ENCODE measurements at regions not wholly inside any gene's neighbourhood (a gene's known extent, or its start where the extent isn't known, plus 50 kb on each side); places are given as distances from the start of the nearest gene placed in this dataset.
A peak's percentile ranks its signal among the peaks of the same experiment; 100 is the strongest.

DNA sequence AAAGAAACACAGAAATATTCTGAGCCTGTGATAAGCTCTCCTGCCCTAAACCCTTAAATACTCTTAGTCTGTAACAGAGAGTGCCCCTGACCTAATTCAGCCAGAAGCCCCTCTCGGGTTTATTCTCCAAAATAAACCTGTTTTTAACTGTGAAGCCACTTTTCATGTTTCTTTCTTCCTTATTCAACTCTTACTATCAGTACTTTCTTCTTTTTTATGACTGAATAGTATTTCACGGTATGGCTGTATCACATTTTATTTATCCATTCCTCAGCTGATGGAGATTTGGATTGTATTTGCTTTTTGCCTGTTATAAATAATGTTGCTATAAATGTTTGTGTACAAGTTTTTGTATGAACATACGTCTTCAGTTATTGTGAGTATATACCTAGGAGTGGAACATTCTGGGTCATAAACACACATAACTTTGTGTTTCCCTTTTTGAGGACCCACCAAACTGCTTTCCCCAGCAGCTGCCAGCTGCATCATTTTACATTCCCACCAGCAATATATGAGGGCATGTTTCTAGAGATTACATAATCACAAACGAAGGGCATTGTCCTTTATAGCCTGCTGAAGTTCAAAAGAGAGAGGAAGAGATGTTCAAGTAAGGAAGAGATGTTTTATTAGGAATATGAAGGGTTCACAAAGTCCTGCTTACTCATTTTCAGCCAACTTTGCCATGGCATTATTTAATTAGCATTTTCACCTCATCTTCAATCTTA is 199.4 kb upstream of the NUDT4 start:
- H3K4me1 ChIP-seq = peaks cover 0 to 57% of the 10 kb centered on the region in 2 donors
- no peaks in the 10 kb centered on the region for H3K9me3 ChIP-seq
- DNase-seq (ENCODE audit: low spot score) = no peak
- TF ChIP-seq, protein P1, sequence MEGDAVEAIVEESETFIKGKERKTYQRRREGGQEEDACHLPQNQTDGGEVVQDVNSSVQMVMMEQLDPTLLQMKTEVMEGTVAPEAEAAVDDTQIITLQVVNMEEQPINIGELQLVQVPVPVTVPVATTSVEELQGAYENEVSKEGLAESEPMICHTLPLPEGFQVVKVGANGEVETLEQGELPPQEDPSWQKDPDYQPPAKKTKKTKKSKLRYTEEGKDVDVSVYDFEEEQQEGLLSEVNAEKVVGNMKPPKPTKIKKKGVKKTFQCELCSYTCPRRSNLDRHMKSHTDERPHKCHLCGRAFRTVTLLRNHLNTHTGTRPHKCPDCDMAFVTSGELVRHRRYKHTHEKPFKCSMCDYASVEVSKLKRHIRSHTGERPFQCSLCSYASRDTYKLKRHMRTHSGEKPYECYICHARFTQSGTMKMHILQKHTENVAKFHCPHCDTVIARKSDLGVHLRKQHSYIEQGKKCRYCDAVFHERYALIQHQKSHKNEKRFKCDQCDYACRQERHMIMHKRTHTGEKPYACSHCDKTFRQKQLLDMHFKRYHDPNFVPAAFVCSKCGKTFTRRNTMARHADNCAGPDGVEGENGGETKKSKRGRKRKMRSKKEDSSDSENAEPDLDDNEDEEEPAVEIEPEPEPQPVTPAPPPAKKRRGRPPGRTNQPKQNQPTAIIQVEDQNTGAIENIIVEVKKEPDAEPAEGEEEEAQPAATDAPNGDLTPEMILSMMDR (IDR thresholded peaks at IDR 0.05) = no peak
- peak overlapping the region; percentile 78 for H3K27ac ChIP-seq
- no peaks in the 10 kb centered on the region for H3K27me3 ChIP-seq
- no peak overlapping the region for H3K4me3 ChIP-seq
- H3K36me3 ChIP-seq = no peaks in the 10 kb centered on the region

DNA sequence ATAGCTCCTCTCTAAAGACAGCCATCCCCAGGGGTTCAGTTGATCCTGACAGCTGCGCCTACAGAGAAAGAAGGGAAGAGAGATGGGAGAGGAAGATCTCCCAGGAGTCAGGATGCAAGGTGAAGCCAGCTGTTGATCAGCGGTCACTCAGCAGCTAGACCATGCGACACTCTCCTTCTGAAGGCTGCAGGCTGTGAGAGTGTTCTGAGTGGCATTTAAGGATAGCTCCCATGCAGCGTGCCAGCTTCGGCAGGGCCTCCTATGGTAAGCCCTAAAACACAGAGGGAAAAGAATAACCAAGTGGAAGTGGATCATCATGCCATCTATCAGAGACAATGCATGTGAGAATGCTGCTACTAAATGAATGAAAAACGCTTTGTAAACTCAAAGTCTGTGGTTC is 197.9 kb upstream of the NUDT4 start:
- DNase-seq (ENCODE audit: low spot score) = no peak
- TF ChIP-seq, protein P1 (IDR thresholded peaks at IDR 0.05) = no peak
- Histone ChIP-seq H3K4me3 (no peak overlapping the region), H3K27me3 (no peaks in the 10 kb centered on the region), H3K9me3 (no peaks in the 10 kb centered on the region), H3K4me1 (peaks cover 0 to 48% of the 10 kb centered on the region in 2 donors), H3K27ac (peak overlapping the region; percentile 3 to 63), H3K36me3 (no peaks in the 10 kb centered on the region)

DNA sequence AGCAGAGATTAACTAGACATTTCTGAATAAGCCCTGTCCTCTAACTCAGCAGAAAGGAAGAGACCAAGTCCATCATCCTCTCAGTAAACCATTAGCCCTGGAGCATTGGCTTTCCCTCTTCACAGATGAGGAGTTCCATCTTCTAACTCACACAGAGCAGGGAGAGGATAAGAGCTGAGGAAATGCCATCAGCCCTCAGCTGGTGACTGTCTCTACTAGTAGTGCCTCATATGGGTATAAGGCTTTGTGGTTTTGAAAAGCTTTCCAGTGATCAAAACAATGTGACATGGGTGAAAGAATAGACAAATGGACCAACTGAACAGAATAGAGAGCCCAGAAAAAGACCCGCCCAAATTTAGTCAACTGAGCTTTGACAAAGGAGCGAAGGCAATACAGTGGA is 197.2 kb upstream of the NUDT4 start:
- TF ChIP-seq, protein P1 (IDR thresholded peaks at IDR 0.05) = no peak
- H3K9me3 ChIP-seq = no peaks in the 10 kb centered on the region
- no peak for DNase-seq (ENCODE audit: low spot score)
- peaks cover 0 to 47% of the 10 kb centered on the region in 2 donors for H3K4me1 ChIP-seq
- no peaks in the 10 kb centered on the region for H3K27me3 ChIP-seq
- H3K36me3 ChIP-seq = no peaks in the 10 kb centered on the region
- no peak overlapping the region for H3K27ac ChIP-seq
- no peak overlapping the region for H3K4me3 ChIP-seq

DNA sequence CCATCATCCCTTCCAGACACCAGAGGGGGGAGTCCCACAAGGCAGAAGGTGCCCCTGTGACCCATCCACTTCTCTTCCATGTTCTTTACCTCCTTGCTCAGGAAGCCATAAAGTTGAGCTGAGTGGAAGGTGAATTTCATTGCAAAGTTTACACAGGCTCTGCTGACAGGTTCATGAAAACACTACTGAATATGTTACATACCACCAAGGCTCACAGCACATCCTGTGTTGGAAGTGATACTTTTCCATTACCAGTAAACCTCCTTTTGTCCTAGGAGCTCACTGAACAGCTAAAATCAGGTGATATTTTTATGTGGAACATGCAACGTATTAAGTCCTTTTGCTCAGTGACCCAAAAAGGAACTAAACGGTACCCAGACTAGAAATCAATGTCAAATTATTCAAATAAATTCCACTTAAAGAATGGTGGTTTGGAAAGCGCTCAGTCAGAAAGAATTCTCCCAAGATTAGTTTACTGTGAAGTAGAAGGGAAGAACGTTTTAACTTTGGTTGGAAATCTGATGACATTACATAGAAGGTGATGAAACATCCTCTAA is 196.2 kb upstream of the NUDT4 start:
- no peaks in the 10 kb centered on the region for H3K36me3 ChIP-seq
- TF ChIP-seq, protein P1 (IDR thresholded peaks at IDR 0.05) = no peak
- no peaks in the 10 kb centered on the region for H3K9me3 ChIP-seq
- peaks cover 0 to 38% of the 10 kb centered on the region in 2 donors for H3K4me1 ChIP-seq
- H3K4me3 ChIP-seq = no peak overlapping the region
- no peaks in the 10 kb centered on the region for H3K27me3 ChIP-seq
- no peak overlapping the region for H3K27ac ChIP-seq
- no peak for DNase-seq (ENCODE audit: low spot score)

DNA sequence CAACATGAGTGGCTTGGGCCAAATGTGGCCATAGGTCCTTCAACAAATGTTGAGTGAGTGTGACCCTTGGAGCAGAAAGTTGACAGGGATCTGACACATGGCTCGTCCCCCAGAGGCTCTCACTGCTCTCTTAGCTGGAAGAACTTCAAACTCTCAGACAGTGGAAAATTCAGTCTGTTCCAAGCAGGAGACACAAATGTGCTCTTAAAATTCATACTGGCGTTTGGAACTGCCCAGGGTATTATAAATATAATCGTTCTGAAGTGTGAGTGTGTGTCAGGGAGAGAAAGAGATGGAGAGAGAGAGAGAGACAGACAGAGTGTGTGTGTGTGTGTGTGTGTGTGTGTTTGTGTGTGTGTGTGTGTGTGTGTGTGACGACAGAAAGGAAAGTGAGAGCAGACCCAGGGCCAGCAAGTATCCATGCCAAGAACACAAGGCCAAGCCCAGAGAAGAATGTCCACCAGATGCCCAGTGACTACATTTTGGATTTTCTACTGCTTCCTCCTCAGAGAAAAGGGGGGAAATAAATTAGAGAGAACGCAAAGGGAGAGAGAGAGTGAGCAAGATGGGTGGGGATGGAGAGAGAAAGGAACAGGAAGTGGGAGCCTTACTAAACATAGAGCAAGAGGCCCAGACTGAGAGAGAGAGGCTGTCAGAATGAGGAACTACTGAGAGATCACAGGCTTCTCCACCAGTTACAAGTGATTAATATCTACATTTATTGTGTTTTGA is 193.6 kb upstream of the NUDT4 start:
- TF ChIP-seq, protein P1 (IDR thresholded peaks at IDR 0.05) = no peak
- Histone ChIP-seq H3K4me3 (no peak overlapping the region), H3K36me3 (no peaks in the 10 kb centered on the region), H3K4me1 (peaks cover 0 to 24% of the 10 kb centered on the region in 2 donors), H3K9me3 (no peaks in the 10 kb centered on the region), H3K27me3 (no peaks in the 10 kb centered on the region), H3K27ac (peak overlapping the region; percentile 79 to 91)
- no peak for DNase-seq (ENCODE audit: low spot score)
